HEK293T (cell line): ENCODE measurements at regions not wholly inside any gene's neighbourhood (a gene's known extent, or its start where the extent isn't known, plus 50 kb on each side); places are given as distances from the start of the nearest gene placed in this dataset.

Source experiments
- CTCF ChIA-PET: fragments of 350-600 bp; formaldehyde crosslinking; extraction: SDS; loops from one replicate; lab custom pipeline; 2021; ENCODE audit warnings: antibody characterized with exemption, inconsistent platforms; lab: Yijun Ruan, JAX
- POLR2A ChIA-PET: fragments of 350-600 bp; formaldehyde crosslinking; extraction: SDS; loops from one replicate; lab custom pipeline; 2020; ENCODE audit warnings: antibody characterized with exemption, inconsistent platforms; lab: Yijun Ruan, JAX
- DNase-seq: peaks from one replicate; pipeline ENCODE4 v3.0.0; 2012; ENCODE audit warnings: mixed read lengths; ENCODE audit errors: extremely low spot score
- ARNT ChIP-seq: fragments of 450-650 bp; IDR thresholded peaks from 2 replicates; pipeline ENCODE4 v1.6.1; 2017; ENCODE audit warnings: mild to moderate bottlenecking
- BHLHE40 ChIP-seq: fragments of 450-650 bp; IDR thresholded peaks from 2 replicates; pipeline ENCODE4 v1.6.1; 2016; ENCODE audit warnings: mild to moderate bottlenecking, moderate library complexity, borderline replicate concordance
- CTBP1 ChIP-seq: fragments of 450-650 bp; IDR thresholded peaks from 2 replicates; pipeline ENCODE4 v1.6.1; 2016; ENCODE audit warnings: borderline replicate concordance
- ELF4 ChIP-seq: fragments of 450-650 bp; IDR thresholded peaks from 2 replicates; pipeline ENCODE4 v1.6.1; 2017; ENCODE audit warnings: antibody characterized with exemption
- FOXA1 ChIP-seq: fragments of 450-650 bp; IDR thresholded peaks from 2 replicates; pipeline ENCODE4 v1.6.1; 2016; ENCODE audit warnings: mild to moderate bottlenecking
- FOXK2 ChIP-seq: fragments of 450-650 bp; IDR thresholded peaks from 2 replicates; pipeline ENCODE4 v1.6.1; 2016; ENCODE audit warnings: mild to moderate bottlenecking
- FOXM1 ChIP-seq: fragments of 450-650 bp; IDR thresholded peaks from 2 replicates; pipeline ENCODE4 v1.6.1; 2017; ENCODE audit warnings: mild to moderate bottlenecking, borderline replicate concordance
- HDGF ChIP-seq: fragments of 450-650 bp; IDR thresholded peaks from 2 replicates; pipeline ENCODE4 v1.6.1; 2017; ENCODE audit warnings: antibody characterized with exemption, borderline replicate concordance
- L3MBTL2 ChIP-seq: fragments of 450-650 bp; conservative IDR thresholded peaks from 2 replicates; pipeline ENCODE4 v1.6.1; 2016; ENCODE audit warnings: mild to moderate bottlenecking
- LEF1 ChIP-seq: fragments of 450-650 bp; IDR thresholded peaks from 2 replicates; pipeline ENCODE4 v1.6.1; 2017; ENCODE audit warnings: mild to moderate bottlenecking, borderline replicate concordance
- NFRKB ChIP-seq: fragments of 450-650 bp; IDR thresholded peaks from 2 replicates; pipeline ENCODE4 v1.6.1; 2016; ENCODE audit warnings: mild to moderate bottlenecking, moderate library complexity
- PKNOX1 ChIP-seq: fragments of 450-650 bp; IDR thresholded peaks from 2 replicates; pipeline ENCODE4 v1.6.1; 2016
- SP1 ChIP-seq: fragments of 450-650 bp; IDR thresholded peaks from 2 replicates; pipeline ENCODE4 v1.6.1; 2017
- SUZ12 ChIP-seq: fragments of 450-650 bp; IDR thresholded peaks from 2 replicates; pipeline ENCODE4 v1.6.1; 2016; ENCODE audit warnings: mild to moderate bottlenecking
- TARDBP ChIP-seq: fragments of 450-650 bp; IDR thresholded peaks from 2 replicates; pipeline ENCODE4 v1.6.1; 2016
- ZNF384 ChIP-seq: fragments of 450-650 bp; IDR thresholded peaks from 2 replicates; pipeline ENCODE4 v1.6.1; 2016

- CTCF ChIA-PET = interaction anchor here (0.6 to 1.4 kb wide), 7 partner anchors 9 to 346 kb away, joined by 3 to 4 read pairs (median 3); no protein-coding TSS in a partner anchor
- POLR2A ChIA-PET = interaction anchor here (0.7 kb wide), 1 partner anchor 15 kb away, joined by 3 read pairs; no protein-coding TSS in a partner anchor
- peak; percentile 78 for DNase-seq
- TF ChIP-seq L3MBTL2 (peak; percentile 62), ARNT (no peak)
Observed at GRCh38 chr7:67377939-67378862, 381.6 kb downstream of the TYW1 start.

- ChIA-PET POLR2A (no interaction called here), CTCF (no interaction called here)
- TF ChIP-seq FOXM1 = no peak
- no peak for TF ChIP-seq CTBP1
- no peak for TF ChIP-seq FOXK2
- no peak for TF ChIP-seq PKNOX1
- no peak for TF ChIP-seq ELF4
- no peak for DNase-seq
Observed at GRCh38 chr7:67380326-67380725, 383.7 kb downstream of the TYW1 start.

- ChIA-PET POLR2A (no interaction called here), CTCF (no interaction called here)
- DNase-seq = no peak
- no peak for TF ChIP-seq NFRKB
- no peak for TF ChIP-seq CTBP1
- TF ChIP-seq ZNF384 = no peak
- TF ChIP-seq SP1 = no peak
- TF ChIP-seq ELF4 = no peak
Observed at GRCh38 chr7:67380858-67381257, 384.2 kb downstream of the TYW1 start.

GRCh38 chr7:67387851-67388250, 391.2 kb downstream of the TYW1 start:
- CTCF ChIA-PET = interaction anchor here (0.6 to 1.7 kb wide), 3 partner anchors 9 to 240 kb away, joined by 3 to 10 read pairs (median 4); no protein-coding TSS in a partner anchor
- TF ChIP-seq L3MBTL2 = no peak
- no peak for TF ChIP-seq BHLHE40
- TF ChIP-seq NFRKB = no peak
- TF ChIP-seq SUZ12 = no peak
- no peak for TF ChIP-seq CTBP1
- TF ChIP-seq PKNOX1 = no peak
- no peak for TF ChIP-seq HDGF
- no peak for TF ChIP-seq SP1
- no peak for TF ChIP-seq FOXA1
- TF ChIP-seq FOXM1 = no peak
- no peak for TF ChIP-seq FOXK2
- TF ChIP-seq TARDBP = no peak
- POLR2A ChIA-PET = no interaction called here
- no peak for DNase-seq

GRCh38 chr7:67391168-67391567, 394.5 kb downstream of the TYW1 start:
- CTCF ChIA-PET = no interaction called here
- POLR2A ChIA-PET = no interaction called here
- DNase-seq = no peak
- TF ChIP-seq ZNF384 (no peak), ARNT (no peak), HDGF (no peak), BHLHE40 (no peak), TARDBP (no peak), FOXA1 (no peak), FOXM1 (no peak), FOXK2 (no peak), L3MBTL2 (no peak), SP1 (no peak), LEF1 (no peak)

- ChIA-PET POLR2A (no interaction called here), CTCF (no interaction called here)
- no peak for DNase-seq
- TF ChIP-seq FOXA1 = no peak
- no peak for TF ChIP-seq ARNT
- no peak for TF ChIP-seq CTBP1
- no peak for TF ChIP-seq SUZ12
- no peak for TF ChIP-seq PKNOX1
- TF ChIP-seq NFRKB = no peak
- TF ChIP-seq SP1 = no peak
Observed at GRCh38 chr7:67392596-67393438, 396.2 kb downstream of the TYW1 start.
